ENCODE measurements at regions not wholly inside any gene's neighbourhood (a gene's known extent, or its start where the extent isn't known, plus 50 kb on each side); places are given as distances from the start of the nearest gene placed in this dataset.

GRCh38 chr7:109641445-109641844 lies 1071.8 kb downstream of the DNAJB9 start:
- TF ChIP-seq ZNF10 (CRISPR knock-in tag; IDR thresholded peaks at IDR 0.05; ENCODE audit: borderline replicate concordance, low read depth) = no peak
- TF ChIP-seq ZFP41 (CRISPR knock-in tag; IDR thresholded peaks at IDR 0.05; ENCODE audit: borderline replicate concordance) = no peak
- no peak for TF ChIP-seq POLR2A (IDR thresholded peaks at IDR 0.05; ENCODE audit: insufficient read depth in 1 of 2, low read depth in 2 of 2, low read length in 2 of 2)
